Mesenchymal stem cell (in vitro differentiated cells and primary cell): ENCODE measurements at regions not wholly inside any gene's neighbourhood (a gene's known extent, or its start where the extent isn't known, plus 50 kb on each side); places are given as distances from the start of the nearest gene placed in this dataset.
A peak's percentile ranks its signal among the peaks of the same experiment; 100 is the strongest.

Source experiments
- DNase-seq: peaks from one replicate; pipeline ENCODE4 v3.0.0-alpha.2; 2013
- H2AFZ ChIP-seq: one replicate; pipeline ENCODE4 v1.6.1; 2013; ENCODE audit warnings: low read depth, mild to moderate bottlenecking, control low read depth, inconsistent platforms, low read length, moderate library complexity
- H2AK5ac ChIP-seq: 2 replicates; pipeline ENCODE4 v1.6.1; 2013; ENCODE audit warnings: low read length, moderate library complexity, mild to moderate bottlenecking, inconsistent platforms; ENCODE audit not compliant: severe bottlenecking
- H2BK120ac ChIP-seq: one replicate; pipeline ENCODE4 v1.6.1; 2013; ENCODE audit warnings: low read depth, mild to moderate bottlenecking, inconsistent platforms, low read length, moderate library complexity
- H2BK12ac ChIP-seq, 2 experiments: one replicate each; pipeline ENCODE4 v1.6.1; 2013; ENCODE audit warnings: inconsistent platforms in 2 of 2, low read length in 2 of 2, mild to moderate bottlenecking in 2 of 2, moderate library complexity in 2 of 2, control low read depth in 1 of 2
- H2BK15ac ChIP-seq: one replicate; pipeline ENCODE4 v1.6.1; 2013; ENCODE audit warnings: mild to moderate bottlenecking, low read depth, inconsistent platforms; ENCODE audit not compliant: poor library complexity, severe bottlenecking
- H2BK5ac ChIP-seq: 2 replicates; pipeline ENCODE4 v1.6.1; 2013; ENCODE audit warnings: low read depth, mild to moderate bottlenecking, low read length, control low read depth, inconsistent platforms; ENCODE audit not compliant: poor library complexity, severe bottlenecking
- H3K14ac ChIP-seq, 2 experiments: one replicate each; pipeline ENCODE4 v1.6.1; 2013; ENCODE audit warnings: inconsistent platforms in 2 of 2, low read length in 2 of 2, control low read depth in 1 of 2, mild to moderate bottlenecking in 1 of 2, moderate library complexity in 1 of 2
- H3K18ac ChIP-seq, 2 experiments: one replicate each; pipeline ENCODE4 v1.6.1; 2013; ENCODE audit warnings: inconsistent platforms in 2 of 2, low read length in 2 of 2, control low read depth in 1 of 2, low read depth in 1 of 2, mild to moderate bottlenecking in 1 of 2
- H3K23ac ChIP-seq, 2 experiments: one replicate each; pipeline ENCODE4 v1.6.1; 2013; ENCODE audit warnings: inconsistent platforms in 2 of 2, low read length in 2 of 2, mild to moderate bottlenecking in 2 of 2, moderate library complexity in 2 of 2, control low read depth in 1 of 2
- H3K27ac ChIP-seq: 2 replicates; pipeline ENCODE4 v1.5.1; 2013; ENCODE audit warnings: mild to moderate bottlenecking, moderate library complexity, low read length, control low read depth, inconsistent platforms; ENCODE audit not compliant: poor library complexity, severe bottlenecking
- H3K27me3 ChIP-seq, 2 experiments: 2 replicates each; pipeline versions ENCODE4 v1.6.1 to v1.7.0; 2013; ENCODE audit warnings: low read length in 2 of 2, mild to moderate bottlenecking in 2 of 2, moderate library complexity in 2 of 2, control low read depth in 1 of 2, inconsistent platforms in 1 of 2; ENCODE audit not compliant: control insufficient read depth in 1 of 2, insufficient read depth in 1 of 2
- H3K36me3 ChIP-seq, 2 experiments: 2 replicates each; pipeline versions ENCODE4 v1.6.1 to v1.7.0; 2013; ENCODE audit warnings: low read length in 2 of 2, control low read depth in 1 of 2, inconsistent platforms in 1 of 2, low read depth in 1 of 2, mild to moderate bottlenecking in 1 of 2; ENCODE audit not compliant: insufficient read depth in 2 of 2, control insufficient read depth in 1 of 2
- H3K4ac ChIP-seq, 2 experiments: one replicate each; pipeline ENCODE4 v1.6.1; 2013; ENCODE audit warnings: inconsistent platforms in 2 of 2, low read length in 2 of 2, mild to moderate bottlenecking in 2 of 2, moderate library complexity in 2 of 2, control low read depth in 1 of 2, low read depth in 1 of 2
- H3K4me1 ChIP-seq: 2 replicates; pipeline ENCODE4 v1.6.1; 2013; ENCODE audit warnings: low read depth, low read length, control low read depth; ENCODE audit not compliant: control insufficient read depth, insufficient read depth
- H3K4me2 ChIP-seq: 2 replicates; pipeline ENCODE4 v1.6.1; 2013; ENCODE audit warnings: low read length, mild to moderate bottlenecking, inconsistent platforms; ENCODE audit not compliant: poor library complexity, severe bottlenecking
- H3K4me3 ChIP-seq, 2 experiments: 2 replicates each; pipeline versions ENCODE4 v1.5.1 to v1.7.0; 2013; ENCODE audit warnings: low read length in 2 of 2, mild to moderate bottlenecking in 2 of 2, control low read depth in 1 of 2, low read depth in 1 of 2; ENCODE audit not compliant: insufficient read depth in 1 of 2
- H3K79me1 ChIP-seq: replicated peaks from 2 replicates; pipeline ENCODE4 v1.6.1; 2013; ENCODE audit warnings: mild to moderate bottlenecking, control low read depth, low read length, inconsistent platforms; ENCODE audit not compliant: poor library complexity, severe bottlenecking
- H3K9ac ChIP-seq: 2 replicates; pipeline ENCODE4 v1.7.0; 2013; ENCODE audit warnings: mild to moderate bottlenecking, low read length, moderate library complexity
- H3K9me3 ChIP-seq: 2 replicates; pipeline ENCODE4 v1.7.0; 2013; ENCODE audit warnings: mild to moderate bottlenecking, low read length; ENCODE audit not compliant: control insufficient read depth
- H4K8ac ChIP-seq: one replicate; pipeline ENCODE4 v1.6.1; 2013; ENCODE audit warnings: inconsistent platforms, mild to moderate bottlenecking, low read length, moderate library complexity
- H4K91ac ChIP-seq: one replicate; pipeline ENCODE4 v1.6.1; 2013; ENCODE audit warnings: mild to moderate bottlenecking, low read length, inconsistent platforms
- WGBS: methylation state at CpG from one replicate; pipeline ENCODE4 v1.1.7; 2013; ENCODE audit warnings: mixed read lengths; 5-methylcytosine and 5-hydroxymethylcytosine counted together

DNA sequence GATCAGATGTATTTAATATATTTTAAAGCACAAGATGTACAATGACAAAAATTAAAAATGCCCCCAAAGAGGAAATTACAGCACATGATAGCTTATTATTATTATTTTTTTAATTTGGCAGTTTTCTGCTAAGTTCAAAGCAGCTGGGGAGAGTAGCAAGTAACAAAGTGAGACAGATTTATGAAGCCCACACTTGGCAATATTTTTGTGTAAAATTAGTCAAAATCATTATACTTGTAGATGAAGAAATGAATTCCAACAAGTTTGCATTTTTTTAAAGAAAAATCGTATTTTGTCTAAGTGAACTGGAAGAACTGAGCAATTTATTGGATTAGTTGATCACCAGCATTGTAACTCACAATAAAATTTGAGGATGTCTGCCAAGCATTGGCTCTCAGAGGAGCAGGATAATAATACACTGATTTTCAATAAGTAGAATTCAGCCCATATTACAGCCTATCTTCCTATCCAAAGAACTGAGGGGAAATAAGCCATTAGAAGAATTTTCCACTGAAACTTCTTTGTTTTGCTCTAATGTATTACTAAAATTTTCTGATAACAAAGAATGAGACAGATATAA is 215.6 kb downstream of the MAP2K6 start:
- H4K91ac ChIP-seq: no peak overlapping the region
- H3K4me3 ChIP-seq: no peak overlapping the region
- H3K27me3 ChIP-seq: no peaks in the 10 kb centered on the region
- no peak overlapping the region for H2AFZ ChIP-seq
- no peak overlapping the region for H3K14ac ChIP-seq
- H3K4me2 ChIP-seq: no peak overlapping the region
- H3K36me3 ChIP-seq: no peaks in the 10 kb centered on the region
- no peak overlapping the region for H2BK12ac ChIP-seq
- DNase-seq: no peak
- H3K27ac ChIP-seq: no peak overlapping the region
- H4K8ac ChIP-seq: no peak overlapping the region
- H2AK5ac ChIP-seq: no peak overlapping the region
- H3K4ac ChIP-seq: no peak overlapping the region
- H2BK5ac ChIP-seq: no peak overlapping the region
- no peaks in the 10 kb centered on the region for H3K9me3 ChIP-seq
- H3K4me1 ChIP-seq: no peaks in the 10 kb centered on the region
- H3K9ac ChIP-seq: no peak overlapping the region
- H3K23ac ChIP-seq: no peak overlapping the region
- WGBS: 100% methylated on average over 1 of the region's 1 CpG
- no peaks in the 10 kb centered on the region for H3K79me1 ChIP-seq
- H2BK120ac ChIP-seq: no peak overlapping the region
- H3K18ac ChIP-seq: no peak overlapping the region
- H2BK15ac ChIP-seq: no peak overlapping the region

DNA sequence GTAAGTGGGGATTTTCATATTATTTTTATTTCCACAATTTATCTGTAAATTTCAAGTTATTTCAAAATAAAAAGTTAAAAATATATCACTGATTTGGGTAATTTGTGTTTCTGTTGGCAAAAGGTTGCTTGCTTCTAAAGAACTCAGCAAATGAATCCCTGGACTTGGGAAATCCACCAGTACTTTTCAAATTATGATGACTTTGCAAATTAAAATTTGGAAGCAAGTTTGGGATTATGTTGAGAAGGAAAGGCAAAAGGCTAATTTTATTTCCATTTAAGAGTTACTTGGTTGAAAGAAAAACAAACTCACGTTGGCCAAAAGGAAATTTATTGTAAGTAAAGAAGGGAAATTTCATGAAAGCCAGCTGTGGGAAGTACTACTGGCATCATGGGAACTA is 220.3 kb downstream of the MAP2K6 start:
- H2BK5ac ChIP-seq: no peak overlapping the region
- no peaks in the 10 kb centered on the region for H3K4me1 ChIP-seq
- H3K27ac ChIP-seq: no peak overlapping the region
- H3K18ac ChIP-seq: no peak overlapping the region
- H2AK5ac ChIP-seq: no peak overlapping the region
- H3K14ac ChIP-seq: no peak overlapping the region
- H3K9ac ChIP-seq: no peak overlapping the region
- H4K91ac ChIP-seq: no peak overlapping the region
- no peak for DNase-seq
- H3K27me3 ChIP-seq: no peaks in the 10 kb centered on the region
- 80% methylated on average over 1 of the region's 1 CpG for WGBS
- H3K79me1 ChIP-seq: no peaks in the 10 kb centered on the region
- H3K4me2 ChIP-seq: no peak overlapping the region
- H3K4ac ChIP-seq: no peak overlapping the region
- H3K36me3 ChIP-seq: no peaks in the 10 kb centered on the region
- H2BK120ac ChIP-seq: no peak overlapping the region
- H4K8ac ChIP-seq: no peak overlapping the region
- no peaks in the 10 kb centered on the region for H3K9me3 ChIP-seq
- no peak overlapping the region for H3K23ac ChIP-seq
- H2BK15ac ChIP-seq: no peak overlapping the region
- H3K4me3 ChIP-seq: no peak overlapping the region
- H2AFZ ChIP-seq: no peak overlapping the region
- H2BK12ac ChIP-seq: no peak overlapping the region

DNA sequence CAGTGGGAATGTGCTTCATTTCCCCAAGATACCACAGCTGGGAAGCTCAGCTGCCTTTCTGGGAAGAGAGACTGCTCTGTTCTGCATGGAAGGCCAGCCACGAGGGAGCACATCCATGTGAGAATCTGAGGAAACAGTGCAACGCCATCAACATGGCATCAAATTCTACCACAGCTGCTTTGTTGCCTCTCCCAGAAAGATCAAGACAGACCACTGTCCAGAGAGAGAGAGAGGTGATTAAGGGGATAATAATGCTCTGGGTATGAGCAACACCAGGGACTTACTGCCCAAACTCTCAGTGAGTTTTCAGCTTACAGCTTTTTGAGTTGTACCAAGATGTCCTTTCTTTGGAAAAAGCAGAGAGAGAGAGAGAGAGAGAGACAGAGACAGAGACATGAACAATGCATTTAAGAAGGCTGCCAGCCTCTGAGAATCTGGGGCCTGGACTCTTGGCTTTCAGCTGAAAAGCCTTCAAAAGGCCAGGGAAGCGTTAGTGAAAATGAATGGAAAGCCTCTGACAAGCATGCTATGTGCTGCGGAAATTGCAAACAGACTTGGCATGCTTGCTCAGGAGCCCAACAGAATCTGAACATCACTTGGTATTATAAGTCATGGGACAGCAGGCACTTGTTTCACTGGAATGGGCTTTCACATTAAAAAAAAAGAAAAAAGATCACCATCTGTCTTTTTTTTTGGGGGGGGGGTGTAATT is 223.1 kb downstream of the MAP2K6 start:
- H2BK5ac ChIP-seq: no peak overlapping the region

DNA sequence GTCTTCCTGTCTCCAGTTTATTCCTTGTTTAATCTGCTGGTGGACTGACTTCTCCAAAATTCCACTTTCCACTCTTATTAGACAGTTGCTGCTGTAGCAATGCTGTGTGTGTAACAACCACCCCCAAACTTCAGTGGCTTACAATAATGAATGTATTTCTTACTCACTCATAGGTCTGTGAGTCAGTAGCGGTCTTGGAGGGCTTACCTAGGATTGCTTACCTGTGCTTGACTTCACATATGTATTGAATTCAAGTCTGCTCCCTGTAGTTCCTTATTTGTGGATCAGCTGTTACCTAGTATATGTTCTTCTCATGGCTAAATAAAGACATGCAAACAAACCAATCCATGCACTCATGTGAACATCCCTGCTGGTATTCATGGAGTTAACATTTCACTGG is 224.6 kb downstream of the MAP2K6 start:
- no peak overlapping the region for H2BK15ac ChIP-seq
- no peak overlapping the region for H3K4me3 ChIP-seq
- H3K4me2 ChIP-seq: no peak overlapping the region
- no peak overlapping the region for H3K23ac ChIP-seq
- no CpG with 5 or more reads among the region's 1 CpG for WGBS
- H3K79me1 ChIP-seq: no peaks in the 10 kb centered on the region
- no peak for DNase-seq
- no peak overlapping the region for H3K4ac ChIP-seq
- peak overlapping the region; percentile 63 for H2AK5ac ChIP-seq
- no peak overlapping the region for H3K18ac ChIP-seq
- no peaks in the 10 kb centered on the region for H3K27me3 ChIP-seq
- H4K91ac ChIP-seq: no peak overlapping the region
- H4K8ac ChIP-seq: no peak overlapping the region
- H3K14ac ChIP-seq: no peak overlapping the region
- no peak overlapping the region for H2BK5ac ChIP-seq
- H2AFZ ChIP-seq: no peak overlapping the region
- H3K9me3 ChIP-seq: no peaks in the 10 kb centered on the region
- no peak overlapping the region for H2BK12ac ChIP-seq
- H3K9ac ChIP-seq: no peak overlapping the region
- H3K4me1 ChIP-seq: no peaks in the 10 kb centered on the region
- no peaks in the 10 kb centered on the region for H3K36me3 ChIP-seq
- H3K27ac ChIP-seq: no peak overlapping the region
- H2BK120ac ChIP-seq: no peak overlapping the region

More for the DNA sequence above, 223.1 kb downstream of the MAP2K6 start:
- H3K23ac ChIP-seq: no peak overlapping the region
- H3K4me1 ChIP-seq: no peaks in the 10 kb centered on the region
- H3K27me3 ChIP-seq: no peaks in the 10 kb centered on the region
- H3K79me1 ChIP-seq: no peaks in the 10 kb centered on the region
- H2BK15ac ChIP-seq: no peak overlapping the region
- H2AFZ ChIP-seq: no peak overlapping the region
- H2BK12ac ChIP-seq: no peak overlapping the region
- no peak overlapping the region for H3K18ac ChIP-seq
- peak overlapping the region in 1 of 2 experiments; percentile 33 for H3K4me3 ChIP-seq
- H3K9ac ChIP-seq: peak overlapping the region; percentile 60
- H3K27ac ChIP-seq: no peak overlapping the region
- no peaks in the 10 kb centered on the region for H3K36me3 ChIP-seq
- no peak overlapping the region for H4K8ac ChIP-seq
- no peak overlapping the region for H3K4me2 ChIP-seq
- no peak overlapping the region for H3K4ac ChIP-seq
- no peak overlapping the region for H2AK5ac ChIP-seq
- no peak overlapping the region for H4K91ac ChIP-seq
- peak; percentile 20 for DNase-seq
- no peak overlapping the region for H3K14ac ChIP-seq
- H2BK120ac ChIP-seq: no peak overlapping the region
- H3K9me3 ChIP-seq: no peaks in the 10 kb centered on the region
- WGBS: 72% methylated on average over 3 of the region's 4 CpGs
